ENCODE measurements at regions not wholly inside any gene's neighbourhood (a gene's known extent, or its start where the extent isn't known, plus 50 kb on each side); places are given as distances from the start of the nearest gene placed in this dataset.

DNA sequence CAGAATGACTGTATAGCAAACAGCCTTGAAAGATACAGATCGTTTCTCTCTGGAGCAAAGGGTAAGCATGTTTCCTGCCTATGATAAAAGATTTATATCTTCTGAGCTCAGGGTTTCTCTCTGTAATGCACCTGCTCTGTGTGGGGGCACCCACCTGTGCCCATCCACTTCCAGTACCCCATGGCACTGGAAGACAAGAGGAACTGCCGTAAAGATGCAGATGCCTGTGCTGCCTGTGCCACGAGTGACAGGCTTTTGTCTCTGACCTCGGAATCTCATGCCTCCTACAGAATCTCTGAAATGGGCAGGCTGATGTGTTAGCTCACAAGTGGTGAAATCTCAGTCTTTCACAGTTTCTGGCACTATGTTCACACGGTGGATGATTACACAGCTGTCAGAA is 50.3 kb upstream of the ATP11A start:
- H3K4me3 Mint-ChIP-seq (ENCODE audit: low read depth, unreplicated experiment): no peak overlapping the region
- BruUV-seq (replicated peaks): no TSS peak
- CTCF ChIA-PET: no interaction called here
- no peaks in the 10 kb centered on the region for H3K4me1 Mint-ChIP-seq (ENCODE audit: low read depth, unreplicated experiment)
- no peak overlapping the region for H3K27ac Mint-ChIP-seq (ENCODE audit: unreplicated experiment)
- H3K36me3 Mint-ChIP-seq (ENCODE audit: insufficient read depth, unreplicated experiment): peaks cover 7% of the 10 kb centered on the region
- DNase-seq: no peak
- H3K9me3 Mint-ChIP-seq (ENCODE audit: low read depth, unreplicated experiment): no peaks in the 10 kb centered on the region
- no peaks in the 10 kb centered on the region for H3K27me3 Mint-ChIP-seq (ENCODE audit: unreplicated experiment)
- no peak for TF ChIP-seq CTCF (IDR thresholded peaks at IDR 0.05; ENCODE audit: unreplicated experiment)
- intact Hi-C loops (cut with micrococcal nuclease; ENCODE audit: unreplicated experiment): no loop called here

- no peak for TF ChIP-seq CTCF (IDR thresholded peaks at IDR 0.05; ENCODE audit: unreplicated experiment)
- no peak overlapping the region for H3K4me3 Mint-ChIP-seq (ENCODE audit: low read depth, unreplicated experiment)
- H3K9me3 Mint-ChIP-seq (ENCODE audit: low read depth, unreplicated experiment): no peaks in the 10 kb centered on the region
- H3K27me3 Mint-ChIP-seq (ENCODE audit: unreplicated experiment): no peaks in the 10 kb centered on the region
- no peaks in the 10 kb centered on the region for H3K4me1 Mint-ChIP-seq (ENCODE audit: low read depth, unreplicated experiment)
- no TSS peak for BruUV-seq (replicated peaks)
- CTCF ChIA-PET: no interaction called here
- intact Hi-C loops (cut with micrococcal nuclease; ENCODE audit: unreplicated experiment): no loop called here
- no peak for DNase-seq
- H3K27ac Mint-ChIP-seq (ENCODE audit: unreplicated experiment): no peak overlapping the region
- peaks cover 7% of the 10 kb centered on the region for H3K36me3 Mint-ChIP-seq (ENCODE audit: insufficient read depth, unreplicated experiment)
These were observed 50.9 kb upstream of the ATP11A start for GRCh38 chr13:112638919-112639318.

DNA sequence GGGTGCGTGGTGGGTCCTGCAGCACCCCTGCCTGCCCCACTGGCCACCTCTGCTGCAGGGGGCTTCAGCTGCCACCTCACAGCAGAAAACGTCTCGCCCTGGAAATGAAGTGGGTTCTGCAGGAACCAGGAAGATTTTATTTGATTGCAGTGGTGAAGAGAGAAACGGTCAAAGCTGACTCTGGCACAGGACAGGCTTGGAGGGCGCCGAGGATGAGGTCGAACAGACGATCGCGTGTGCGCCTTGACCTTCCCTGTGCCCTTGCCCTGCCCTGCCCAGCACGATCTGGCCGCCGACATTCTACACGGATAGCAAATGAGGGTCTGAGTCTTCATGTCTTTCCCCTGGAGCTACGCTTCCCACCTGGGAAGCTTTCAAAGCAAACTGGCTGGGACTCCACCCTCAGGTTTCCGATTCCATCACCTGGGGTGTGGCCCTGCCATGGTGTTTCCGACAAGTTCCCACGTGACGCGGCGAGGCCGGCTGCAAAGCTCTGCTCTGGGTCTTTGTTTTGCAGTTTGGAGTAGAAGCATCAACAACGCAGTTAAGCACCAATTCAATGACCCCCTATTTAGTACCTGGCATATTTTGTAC is 50.3 kb upstream of the TUBGCP3 start:
- no peak overlapping the region for H3K4me3 Mint-ChIP-seq (ENCODE audit: low read depth, unreplicated experiment)
- no TSS peak for BruUV-seq (replicated peaks)
- peak; percentile 14 for DNase-seq
- no peak overlapping the region for H3K27ac Mint-ChIP-seq (ENCODE audit: unreplicated experiment)
- TF ChIP-seq CTCF (IDR thresholded peaks at IDR 0.05; ENCODE audit: unreplicated experiment): no peak
- no peaks in the 10 kb centered on the region for H3K27me3 Mint-ChIP-seq (ENCODE audit: unreplicated experiment)
- no peaks in the 10 kb centered on the region for H3K4me1 Mint-ChIP-seq (ENCODE audit: low read depth, unreplicated experiment)
- CTCF ChIA-PET: interaction anchor here (0.9 kb wide), 1 partner anchor 20 kb away, joined by 3 read pairs; no protein-coding TSS in a partner anchor
- H3K36me3 Mint-ChIP-seq (ENCODE audit: insufficient read depth, unreplicated experiment): peaks cover 7% of the 10 kb centered on the region
- intact Hi-C loops (cut with micrococcal nuclease; ENCODE audit: unreplicated experiment): no loop called here
- H3K9me3 Mint-ChIP-seq (ENCODE audit: low read depth, unreplicated experiment): no peaks in the 10 kb centered on the region

Measured in Calu3 (cell line).